ENCODE measurements at regions not wholly inside any gene's neighbourhood (a gene's known extent, or its start where the extent isn't known, plus 50 kb on each side); places are given as distances from the start of the nearest gene placed in this dataset.

DNA sequence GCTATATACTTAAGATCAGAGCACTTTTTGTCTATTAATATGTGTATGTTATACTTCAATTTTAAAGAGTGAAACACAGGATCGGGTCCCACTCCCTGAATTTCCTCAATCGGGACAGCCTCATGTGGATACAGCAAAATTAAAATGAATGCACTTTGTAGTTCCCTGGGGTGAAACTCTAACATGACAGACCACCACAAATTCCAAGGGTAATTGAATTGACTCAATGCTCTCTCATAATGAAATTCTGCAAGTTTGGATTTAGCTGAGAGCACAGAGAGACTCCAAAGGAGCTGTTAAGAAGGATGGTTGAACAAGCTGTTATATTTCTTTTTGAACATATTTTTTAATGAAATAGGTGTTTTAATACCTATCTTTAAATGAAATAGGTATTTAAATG, 413.6 kb downstream of the GXYLT1 start:
- no peaks in the 10 kb centered on the region for H3K9me3 ChIP-seq
- H3K27me3 ChIP-seq = no peaks in the 10 kb centered on the region
- H3K36me3 ChIP-seq = no peaks in the 10 kb centered on the region
- no peak overlapping the region for H3K4me3 ChIP-seq (ENCODE audit: low read depth in 1 of 2, low read length in 1 of 2)
- no peaks in the 10 kb centered on the region for H3K4me1 ChIP-seq (ENCODE audit: control insufficient read depth in 1 of 2, insufficient read depth in 1 of 2, low read depth in 1 of 2, low read length in 1 of 2)
- TF ChIP-seq, protein P1, sequence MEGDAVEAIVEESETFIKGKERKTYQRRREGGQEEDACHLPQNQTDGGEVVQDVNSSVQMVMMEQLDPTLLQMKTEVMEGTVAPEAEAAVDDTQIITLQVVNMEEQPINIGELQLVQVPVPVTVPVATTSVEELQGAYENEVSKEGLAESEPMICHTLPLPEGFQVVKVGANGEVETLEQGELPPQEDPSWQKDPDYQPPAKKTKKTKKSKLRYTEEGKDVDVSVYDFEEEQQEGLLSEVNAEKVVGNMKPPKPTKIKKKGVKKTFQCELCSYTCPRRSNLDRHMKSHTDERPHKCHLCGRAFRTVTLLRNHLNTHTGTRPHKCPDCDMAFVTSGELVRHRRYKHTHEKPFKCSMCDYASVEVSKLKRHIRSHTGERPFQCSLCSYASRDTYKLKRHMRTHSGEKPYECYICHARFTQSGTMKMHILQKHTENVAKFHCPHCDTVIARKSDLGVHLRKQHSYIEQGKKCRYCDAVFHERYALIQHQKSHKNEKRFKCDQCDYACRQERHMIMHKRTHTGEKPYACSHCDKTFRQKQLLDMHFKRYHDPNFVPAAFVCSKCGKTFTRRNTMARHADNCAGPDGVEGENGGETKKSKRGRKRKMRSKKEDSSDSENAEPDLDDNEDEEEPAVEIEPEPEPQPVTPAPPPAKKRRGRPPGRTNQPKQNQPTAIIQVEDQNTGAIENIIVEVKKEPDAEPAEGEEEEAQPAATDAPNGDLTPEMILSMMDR (IDR thresholded peaks at IDR 0.05) = no peak
- no peak overlapping the region for H3K27ac ChIP-seq

DNA sequence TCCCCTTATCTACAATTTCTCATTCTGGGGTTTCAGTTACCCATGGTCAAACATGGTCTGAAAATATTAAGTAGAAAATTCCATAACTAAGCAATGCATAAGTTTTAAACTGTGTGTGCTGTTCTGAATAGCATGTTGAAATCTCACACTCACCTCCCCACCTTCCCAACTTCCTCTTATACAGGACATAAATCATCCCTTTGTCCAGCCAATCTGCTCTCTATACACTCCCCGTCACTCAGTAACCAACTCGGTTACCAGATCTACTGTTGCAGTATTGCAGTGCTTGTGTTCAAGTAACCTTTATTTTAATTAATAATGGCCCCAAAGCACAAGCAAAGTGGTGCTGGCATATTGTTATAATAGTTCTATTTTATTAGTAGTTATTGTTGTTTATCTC, 420.5 kb downstream of the GXYLT1 start:
- Histone ChIP-seq H3K4me3 (ENCODE audit: low read depth in 1 of 2, low read length in 1 of 2) (no peak overlapping the region), H3K4me1 (ENCODE audit: control insufficient read depth in 1 of 2, insufficient read depth in 1 of 2, low read depth in 1 of 2, low read length in 1 of 2) (no peaks in the 10 kb centered on the region), H3K9me3 (no peaks in the 10 kb centered on the region), H3K36me3 (no peaks in the 10 kb centered on the region), H3K27me3 (no peaks in the 10 kb centered on the region), H3K27ac (no peak overlapping the region)
- TF ChIP-seq, protein P1 (IDR thresholded peaks at IDR 0.05) = no peak

DNA sequence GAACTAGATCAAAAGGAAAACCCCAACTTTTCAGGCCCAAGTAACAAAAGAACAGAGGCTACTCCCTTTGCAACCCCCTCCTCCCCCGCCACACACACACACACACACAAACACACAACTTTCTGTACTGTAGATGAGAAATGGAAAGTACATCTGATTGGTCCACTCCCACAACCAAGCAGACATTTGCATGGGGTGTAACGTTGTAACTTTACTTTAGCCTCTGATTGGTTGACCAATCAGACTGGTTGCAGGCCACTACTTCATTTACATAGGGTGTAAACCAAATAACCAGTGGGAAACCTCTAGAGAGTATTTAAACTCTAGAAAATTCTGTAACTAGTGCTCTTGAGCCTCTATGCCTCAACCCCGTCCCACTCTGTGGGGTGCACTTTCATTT, 425.5 kb downstream of the GXYLT1 start:
- Histone ChIP-seq H3K36me3 (no peaks in the 10 kb centered on the region), H3K9me3 (no peaks in the 10 kb centered on the region), H3K4me3 (ENCODE audit: low read depth in 1 of 2, low read length in 1 of 2) (no peak overlapping the region), H3K27ac (no peak overlapping the region), H3K4me1 (ENCODE audit: control insufficient read depth in 1 of 2, insufficient read depth in 1 of 2, low read depth in 1 of 2, low read length in 1 of 2) (no peaks in the 10 kb centered on the region), H3K27me3 (no peaks in the 10 kb centered on the region)
- TF ChIP-seq, protein P1 (IDR thresholded peaks at IDR 0.05) = no peak

DNA sequence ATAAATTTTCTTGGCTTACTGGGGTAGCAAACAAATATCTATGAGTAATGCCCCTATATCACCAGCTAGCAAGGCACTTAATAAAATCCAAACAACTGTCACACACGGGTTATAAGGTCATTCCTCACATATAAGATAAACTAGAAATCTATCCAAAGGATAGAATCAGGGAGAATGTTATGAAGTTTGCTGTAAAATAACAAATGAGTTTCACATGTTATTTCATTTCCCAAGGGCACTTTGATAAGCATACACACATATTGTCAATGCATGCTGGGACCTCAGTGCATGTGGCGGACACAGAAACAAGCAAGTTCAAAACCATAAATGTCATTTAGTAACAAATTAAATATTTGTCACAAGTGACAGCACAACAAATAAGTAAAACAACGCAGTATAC, 429.4 kb downstream of the GXYLT1 start:
- no peak overlapping the region for H3K27ac ChIP-seq
- H3K9me3 ChIP-seq = no peaks in the 10 kb centered on the region
- no peaks in the 10 kb centered on the region for H3K27me3 ChIP-seq
- TF ChIP-seq, protein P1 (IDR thresholded peaks at IDR 0.05) = no peak
- H3K4me1 ChIP-seq (ENCODE audit: control insufficient read depth in 1 of 2, insufficient read depth in 1 of 2, low read depth in 1 of 2, low read length in 1 of 2) = no peaks in the 10 kb centered on the region
- H3K36me3 ChIP-seq = no peaks in the 10 kb centered on the region
- H3K4me3 ChIP-seq (ENCODE audit: low read depth in 1 of 2, low read length in 1 of 2) = no peak overlapping the region

DNA sequence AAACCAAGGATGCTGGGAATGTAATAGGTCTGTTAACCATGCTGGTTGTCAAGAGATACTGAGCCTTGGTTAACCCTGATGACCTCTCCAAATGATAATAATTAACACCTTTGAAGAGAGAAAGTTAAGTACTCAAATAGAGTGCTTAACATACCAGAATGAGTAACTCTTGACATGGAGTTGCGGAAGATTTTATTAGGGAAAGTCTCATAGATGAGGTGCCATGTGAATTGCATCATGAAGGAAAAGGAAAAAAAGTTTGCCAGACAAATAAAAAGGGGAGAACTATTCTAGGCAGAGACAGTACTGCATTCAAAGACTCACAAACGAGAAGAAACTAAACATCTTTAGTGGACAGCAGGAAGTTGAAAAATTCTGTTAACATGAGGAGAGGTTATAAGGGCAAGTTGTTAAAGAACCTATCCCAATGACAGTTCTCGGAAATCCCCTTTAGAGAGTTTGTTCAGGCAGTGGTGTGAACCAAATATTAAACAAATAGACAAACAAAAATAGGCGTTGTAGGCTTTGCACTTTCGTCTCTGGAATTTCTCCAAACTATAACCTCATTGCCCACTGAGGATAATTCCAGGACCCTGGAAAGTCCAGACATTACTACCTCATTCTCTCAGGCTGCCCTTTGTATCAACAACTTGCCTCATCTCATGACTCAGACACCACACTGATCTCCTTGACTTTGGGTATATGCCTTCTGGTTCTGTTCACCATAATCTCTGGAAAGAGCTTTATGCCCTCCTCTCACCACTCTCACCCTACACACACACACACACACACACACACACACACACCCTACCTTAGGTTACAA, 435.0 kb downstream of the GXYLT1 start:
- no peaks in the 10 kb centered on the region for H3K4me1 ChIP-seq (ENCODE audit: control insufficient read depth in 1 of 2, insufficient read depth in 1 of 2, low read depth in 1 of 2, low read length in 1 of 2)
- no peaks in the 10 kb centered on the region for H3K36me3 ChIP-seq
- H3K27me3 ChIP-seq = no peaks in the 10 kb centered on the region
- TF ChIP-seq, protein P1 (IDR thresholded peaks at IDR 0.05) = no peak
- no peak overlapping the region for H3K4me3 ChIP-seq (ENCODE audit: low read depth in 1 of 2, low read length in 1 of 2)
- no peaks in the 10 kb centered on the region for H3K9me3 ChIP-seq
- H3K27ac ChIP-seq = no peak overlapping the region

Data from neutrophil (primary cell).